Heart left ventricle (tissue), 16 donors: ENCODE measurements at regions not wholly inside any gene's neighbourhood (a gene's known extent, or its start where the extent isn't known, plus 50 kb on each side); places are given as distances from the start of the nearest gene placed in this dataset.

Experiments used
- ATAC-seq, 4 donors: fragments of 200-7000 bp; cut with Tn5 transposase; one replicate each; pipeline ENCODE4 v1.9.1; 2020 to 2022; ENCODE audit warnings: moderate library complexity in 4 of 4, mild to moderate bottlenecking in 3 of 4, moderate number of reproducible peaks in 1 of 4
- DNase-seq, 5 donors: peaks; one replicate each; pipeline ENCODE4 v3.0.0-alpha.2; 2020
- H3K27ac ChIP-seq, 12 donors: fragments of 200-600 bp; sonication (generic) in 4 of 12; one replicate each; pipeline versions ENCODE4 v1.5.0 to v1.8.0; 2016 to 2022; ENCODE audit warnings: mild to moderate bottlenecking in 2 of 12
- H3K27me3 ChIP-seq, 9 donors: fragments of 200-600 bp; sonication (generic) in 2 of 9; one replicate each; pipeline versions ENCODE4 v1.5.1 to v1.8.0; 2016 to 2022; ENCODE audit warnings: mild to moderate bottlenecking in 3 of 9
- H3K36me3 ChIP-seq, 9 donors: fragments of 200-600 bp; sonication (generic) in 2 of 9; one replicate each; pipeline versions ENCODE4 v1.5.0 to v1.8.0; 2018 to 2022; ENCODE audit warnings: mild to moderate bottlenecking in 2 of 9
- H3K4me1 ChIP-seq, 12 donors: fragments of 200-600 bp; sonication (generic) in 4 of 12; one replicate each; pipeline versions ENCODE4 v1.5.0 to v1.8.0; 2016 to 2022; ENCODE audit warnings: mild to moderate bottlenecking in 3 of 12
- H3K4me3 ChIP-seq, 12 donors: fragments of 200-600 bp; sonication (generic) in 4 of 12; one replicate each; pipeline versions ENCODE4 v1.5.0 to v1.8.0; 2017 to 2022; ENCODE audit warnings: mild to moderate bottlenecking in 9 of 12, moderate library complexity in 4 of 12
- H3K9me3 ChIP-seq, 12 donors: fragments of 200-600 bp; sonication (generic) in 4 of 12; one replicate each; pipeline versions ENCODE4 v1.5.0 to v1.8.0; 2016 to 2022; ENCODE audit warnings: mild to moderate bottlenecking in 1 of 12
- CTCF ChIP-seq, 12 donors: fragments of 200-600 bp; sonication (generic) in 4 of 12; IDR thresholded peaks; one replicate each; pipeline versions ENCODE4 v1.5.0 to v1.8.0; 2018 to 2022; ENCODE audit warnings: antibody characterized with exemption in 12 of 12, mild to moderate bottlenecking in 5 of 12
- POLR2A ChIP-seq, 2 donors: fragments of 450-650 bp; IDR thresholded peaks; one replicate each; pipeline ENCODE4 v1.6.1; 2017; ENCODE audit warnings: antibody characterized with exemption in 2 of 2, mild to moderate bottlenecking in 2 of 2, moderate library complexity in 2 of 2
- WGBS, 4 donors: extraction: QIAGEN DNeasy Blood & Tissue Kit in 2 of 4; methylation state at CpG; one replicate each; pipeline versions ENCODE4 v1.1.5 to v1.1.7; 2013 to 2018; 5-methylcytosine and 5-hydroxymethylcytosine counted together
- intact Hi-C, 10 donors: fragments of 100-400 bp; cut with DNase I; formaldehyde crosslinking; loops; one replicate each; pipeline versions ENCODE4 v1.11.1 to v1.14.2; 2022
- donor health status: ischemic (EF 13 %, LVEDD 7.1; RV severe dilation, severe dysfunction).
- donor health status: healthy with polysubstance abuse.
- donor health status: DM: no; HTN: yes; CAD: no.
- donor health status: DM: no; HTN: no; CAD: no.
- donor health status: ischemic (EF 25% LVEDD 6.9; RV normal size, moderate dysfunction).
- donor health status: ischemic (EF 25% LVEDD 5.7; RV mildly dilated, moderate dysfunction).
- donor health status: healthy.
- donor health status: DM: yes; HTN: yes; CAD: no.
- donor health status: ischemic (EF 35%, LVEDD 5.7; RV mildly dilated, moderate dysfunction).
- donor health status: nonischemic (EF 11% LVEDD 7.7; RV severe dilation, severe dysfunction).
- donor health status: DM: yes; HTN: yes; CAD: no.
- donor health status: PGD.
- donor health status: ischemic (EF 29% LVEDD 5.4; RV normal size, mild dysfunction).
- donor health status: nonischemic (EF 23%, LVEDD 6.1; RV moderate dilation, normal function).

- TF ChIP-seq POLR2A (IDR thresholded peaks at IDR 0.05) = no peak
- no peak for TF ChIP-seq CTCF (IDR thresholded peaks at IDR 0.05)
- 57 to 67% (median 62%) methylated on average over 3 of the region's 3 CpGs for WGBS, 4 donors
- no peaks in the 10 kb centered on the region for H3K4me1 ChIP-seq
- no peak overlapping the region for H3K27ac ChIP-seq
- no peaks in the 10 kb centered on the region for H3K36me3 ChIP-seq
- no peaks in the 10 kb centered on the region for H3K9me3 ChIP-seq
- H3K27me3 ChIP-seq = no peaks in the 10 kb centered on the region
- intact Hi-C loops = no loop called here
- DNase-seq = no peak
- no peak for ATAC-seq
- H3K4me3 ChIP-seq = no peak overlapping the region
These were observed 374.9 kb downstream of the PSAT1 start for GRCh38 chr9:78671785-78672184.

DNA sequence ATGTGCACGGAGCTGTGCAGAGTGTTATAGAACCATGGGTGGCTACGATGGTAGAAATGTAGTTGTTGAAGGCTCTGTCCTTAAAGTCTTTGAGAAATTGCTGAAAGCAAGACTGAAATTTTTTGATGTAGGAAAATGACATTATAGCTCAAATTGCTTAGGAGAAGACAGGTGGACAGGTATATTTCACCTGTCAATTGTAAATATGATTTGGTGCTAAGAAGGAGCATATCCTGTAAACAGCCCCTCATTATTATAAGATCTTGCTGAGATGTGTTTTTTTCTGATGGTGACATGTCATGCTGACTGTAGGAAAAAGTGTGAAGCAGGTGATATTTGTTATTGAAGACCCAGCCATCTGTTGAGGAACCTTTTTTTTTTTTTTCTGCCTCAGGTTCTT is 377.9 kb downstream of the PSAT1 start:
- DNase-seq (no peak), ATAC-seq (no peak)
- TF ChIP-seq CTCF (IDR thresholded peaks at IDR 0.05) (no peak), POLR2A (IDR thresholded peaks at IDR 0.05) (no peak)
- no peak overlapping the region for H3K4me3 ChIP-seq
- no peaks in the 10 kb centered on the region for H3K4me1 ChIP-seq
- 85 to 92% (median 87%) methylated on average over 2 of the region's 2 CpGs for WGBS, 4 donors
- H3K9me3 ChIP-seq = no peaks in the 10 kb centered on the region
- H3K27ac ChIP-seq = no peak overlapping the region
- intact Hi-C loops = no loop called here
- no peaks in the 10 kb centered on the region for H3K27me3 ChIP-seq
- no peaks in the 10 kb centered on the region for H3K36me3 ChIP-seq

GRCh38 chr9:78676009-78676408 is 379.1 kb downstream of the PSAT1 start:
- H3K36me3 ChIP-seq = no peaks in the 10 kb centered on the region
- no peak for DNase-seq
- intact Hi-C loops = no loop called here
- H3K4me1 ChIP-seq = no peaks in the 10 kb centered on the region
- no peaks in the 10 kb centered on the region for H3K27me3 ChIP-seq
- TF ChIP-seq CTCF (IDR thresholded peaks at IDR 0.05) = no peak
- TF ChIP-seq POLR2A (IDR thresholded peaks at IDR 0.05) = no peak
- WGBS, 4 donors = 64 to 77% (median 74%) methylated on average over 2 of the region's 2 CpGs
- no peaks in the 10 kb centered on the region for H3K9me3 ChIP-seq
- ATAC-seq = no peak
- no peak overlapping the region for H3K27ac ChIP-seq
- H3K4me3 ChIP-seq = no peak overlapping the region

DNA sequence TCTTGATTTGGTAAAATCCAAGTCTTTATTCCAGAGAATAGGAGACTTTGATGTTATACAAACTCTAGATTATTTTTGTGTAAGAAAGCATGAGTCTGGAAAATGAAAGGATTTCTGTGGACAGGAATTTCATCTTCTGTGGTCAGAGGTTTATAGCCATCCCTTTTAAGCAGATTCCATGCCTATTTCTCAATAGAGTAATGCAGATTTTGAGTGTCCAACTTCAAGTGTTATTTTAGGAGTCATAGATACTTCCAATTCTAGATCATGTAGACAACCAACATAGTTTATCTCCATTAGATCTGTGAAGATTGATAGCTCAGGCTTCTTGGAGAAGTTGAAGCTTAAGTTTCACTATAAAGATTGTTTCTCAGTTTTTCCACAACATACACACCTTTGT is 379.7 kb downstream of the PSAT1 start:
- H3K9me3 ChIP-seq = no peaks in the 10 kb centered on the region
- no peak overlapping the region for H3K27ac ChIP-seq
- no peak for DNase-seq
- no peaks in the 10 kb centered on the region for H3K27me3 ChIP-seq
- TF ChIP-seq POLR2A (IDR thresholded peaks at IDR 0.05) (no peak), CTCF (IDR thresholded peaks at IDR 0.05) (no peak)
- no peaks in the 10 kb centered on the region for H3K36me3 ChIP-seq
- intact Hi-C loops = no loop called here
- H3K4me3 ChIP-seq = no peak overlapping the region
- no peak for ATAC-seq
- H3K4me1 ChIP-seq = no peaks in the 10 kb centered on the region
